Hepatocyte (in vitro differentiated cells): ENCODE measurements at regions not wholly inside any gene's neighbourhood (a gene's known extent, or its start where the extent isn't known, plus 50 kb on each side); places are given as distances from the start of the nearest gene placed in this dataset.
"Not testable (repeated sequence)": the region's sequence is repeated elsewhere in the genome, so short reads cannot be mapped to it uniquely, and the experiment has no call there.

Experiments
- DNase-seq: peaks from one replicate; pipeline ENCODE4 v3.0.0-alpha.2; 2016; ENCODE audit warnings: low spot score
- H2AFZ ChIP-seq: fragments of 200-600 bp; sonication (generic); 2 replicates; pipeline ENCODE4 v1.6.0; 2016; ENCODE audit warnings: antibody characterized with exemption, mild to moderate bottlenecking
- H3K27ac ChIP-seq: fragments of 200-600 bp; sonication (generic); 2 replicates; pipeline ENCODE4 v1.5.1; 2016; ENCODE audit warnings: mild to moderate bottlenecking
- H3K27me3 ChIP-seq: fragments of 200-600 bp; sonication (generic); 2 replicates; pipeline ENCODE4 v1.6.1; 2016
- H3K36me3 ChIP-seq: fragments of 200-600 bp; sonication (generic); replicated peaks from 2 replicates; pipeline ENCODE4 v1.5.1; 2016; ENCODE audit warnings: low read depth; ENCODE audit not compliant: insufficient read depth
- H3K4me1 ChIP-seq: fragments of 200-600 bp; sonication (generic); 2 replicates; pipeline ENCODE4 v1.5.1; 2016; ENCODE audit warnings: mild to moderate bottlenecking, moderate library complexity; ENCODE audit not compliant: insufficient read depth
- H3K4me2 ChIP-seq: fragments of 200-600 bp; sonication (generic); 2 replicates; pipeline ENCODE4 v1.6.0; 2016
- H3K4me3 ChIP-seq: fragments of 200-600 bp; sonication (generic); 2 replicates; pipeline ENCODE4 v1.5.1; 2016; ENCODE audit warnings: mild to moderate bottlenecking
- H3K79me2 ChIP-seq: fragments of 200-600 bp; sonication (generic); 2 replicates; pipeline ENCODE4 v1.6.0; 2017; ENCODE audit warnings: mild to moderate bottlenecking
- H3K9me2 ChIP-seq: fragments of 200-600 bp; sonication (generic); replicated peaks from 2 replicates; pipeline ENCODE4 v1.6.0; 2017; ENCODE audit warnings: mild to moderate bottlenecking; ENCODE audit not compliant: insufficient read depth
- H3K9me3 ChIP-seq: fragments of 200-600 bp; sonication (generic); 2 replicates; pipeline ENCODE4 v1.5.1; 2016; ENCODE audit warnings: low read depth, mild to moderate bottlenecking
- H4K20me1 ChIP-seq: fragments of 200-600 bp; sonication (generic); 2 replicates; pipeline ENCODE4 v1.6.0; 2016; ENCODE audit warnings: mild to moderate bottlenecking; ENCODE audit not compliant: insufficient read depth, poor library complexity, severe bottlenecking
- EZH2 ChIP-seq: fragments of 200-600 bp; sonication (generic); IDR thresholded peaks from 2 replicates; pipeline ENCODE4 v1.6.1; 2016; ENCODE audit warnings: antibody characterized with exemption, mild to moderate bottlenecking, borderline replicate concordance
- EZH2phosphoT487 ChIP-seq: fragments of 200-600 bp; sonication (generic); IDR thresholded peaks from one replicate; pipeline ENCODE4 v1.6.1; 2018; ENCODE audit warnings: antibody characterized with exemption, mild to moderate bottlenecking, low read depth, moderate library complexity; ENCODE audit not compliant: unreplicated experiment, severe bottlenecking
- WGBS: methylation state at CpG from one replicate; pipeline ENCODE4 v1.1.6; 2016; ENCODE audit warnings: low lambda C conversion rate; ENCODE audit errors: missing lambda C conversion rate; 5-methylcytosine and 5-hydroxymethylcytosine counted together
- TF ChIP-seq, protein P1 (sequence below): fragments of 200-600 bp; sonication (generic); IDR thresholded peaks from 2 replicates; pipeline ENCODE4 v1.5.1; 2016; ENCODE audit warnings: antibody characterized with exemption, mild to moderate bottlenecking; ENCODE audit not compliant: poor library complexity

DNA sequence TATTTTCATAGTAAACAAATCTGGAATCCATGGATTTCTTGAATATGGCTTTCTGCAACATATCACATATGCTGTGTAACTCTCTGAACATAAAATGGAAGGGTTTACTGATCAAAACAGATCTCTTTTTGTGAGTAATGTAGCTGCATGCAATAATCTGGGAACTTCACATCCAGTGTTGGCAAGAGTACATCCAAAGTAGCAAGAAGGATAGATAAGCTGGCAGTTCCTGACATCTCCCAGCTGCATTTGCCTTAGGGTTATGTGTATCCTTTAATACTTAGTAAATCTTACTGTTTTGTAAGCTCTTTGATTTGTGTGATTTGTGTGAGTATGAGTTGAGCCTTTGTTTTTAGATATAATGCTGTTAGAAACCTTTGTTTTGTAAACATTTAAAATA is 280.4 kb upstream of the CNTN5 start:
- Histone ChIP-seq H2AFZ (no peak overlapping the region), H3K27ac (no peak overlapping the region), H3K4me3 (no peak overlapping the region), H3K79me2 (no peaks in the 10 kb centered on the region), H3K4me2 (no peak overlapping the region), H4K20me1 (no peaks in the 10 kb centered on the region), H3K4me1 (no peaks in the 10 kb centered on the region), H3K27me3 (no peaks in the 10 kb centered on the region), H3K9me2 (no peaks in the 10 kb centered on the region), H3K9me3 (no peaks in the 10 kb centered on the region), H3K36me3 (no peaks in the 10 kb centered on the region)
- TF ChIP-seq, protein P1, sequence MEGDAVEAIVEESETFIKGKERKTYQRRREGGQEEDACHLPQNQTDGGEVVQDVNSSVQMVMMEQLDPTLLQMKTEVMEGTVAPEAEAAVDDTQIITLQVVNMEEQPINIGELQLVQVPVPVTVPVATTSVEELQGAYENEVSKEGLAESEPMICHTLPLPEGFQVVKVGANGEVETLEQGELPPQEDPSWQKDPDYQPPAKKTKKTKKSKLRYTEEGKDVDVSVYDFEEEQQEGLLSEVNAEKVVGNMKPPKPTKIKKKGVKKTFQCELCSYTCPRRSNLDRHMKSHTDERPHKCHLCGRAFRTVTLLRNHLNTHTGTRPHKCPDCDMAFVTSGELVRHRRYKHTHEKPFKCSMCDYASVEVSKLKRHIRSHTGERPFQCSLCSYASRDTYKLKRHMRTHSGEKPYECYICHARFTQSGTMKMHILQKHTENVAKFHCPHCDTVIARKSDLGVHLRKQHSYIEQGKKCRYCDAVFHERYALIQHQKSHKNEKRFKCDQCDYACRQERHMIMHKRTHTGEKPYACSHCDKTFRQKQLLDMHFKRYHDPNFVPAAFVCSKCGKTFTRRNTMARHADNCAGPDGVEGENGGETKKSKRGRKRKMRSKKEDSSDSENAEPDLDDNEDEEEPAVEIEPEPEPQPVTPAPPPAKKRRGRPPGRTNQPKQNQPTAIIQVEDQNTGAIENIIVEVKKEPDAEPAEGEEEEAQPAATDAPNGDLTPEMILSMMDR = no peak
- TF ChIP-seq EZH2phosphoT487 = no peak
- DNase-seq = peak; percentile 16

DNA sequence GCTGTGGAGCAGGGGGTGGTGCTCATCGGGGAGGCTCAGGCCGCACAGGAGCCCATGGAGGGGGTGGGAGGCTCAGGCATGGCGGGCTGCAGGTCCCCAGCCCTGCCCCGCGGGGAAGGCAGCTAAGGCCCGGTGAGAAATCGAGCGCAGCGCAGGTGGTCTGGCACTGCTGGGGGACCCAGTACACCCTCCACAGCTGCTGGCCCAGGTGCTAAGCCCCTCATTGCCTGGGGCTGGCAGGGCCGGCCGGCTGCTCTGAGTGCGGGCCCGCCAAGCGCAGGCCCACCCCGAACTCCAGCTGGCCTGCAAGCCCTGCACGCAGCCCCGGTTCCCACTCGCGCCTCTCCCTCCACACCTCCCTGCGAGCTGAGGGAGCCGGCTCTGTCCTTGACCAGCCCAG is 257.3 kb upstream of the CNTN5 start:
- not testable (repeated sequence) for H3K9me2 ChIP-seq, H3K27ac ChIP-seq, DNase-seq, H3K4me3 ChIP-seq, H3K4me2 ChIP-seq, H3K36me3 ChIP-seq, H3K79me2 ChIP-seq, H2AFZ ChIP-seq, H3K4me1 ChIP-seq, H3K27me3 ChIP-seq, H3K9me3 ChIP-seq, H4K20me1 ChIP-seq
- 97% methylated on average over 19 of the region's 21 CpGs for WGBS

DNA sequence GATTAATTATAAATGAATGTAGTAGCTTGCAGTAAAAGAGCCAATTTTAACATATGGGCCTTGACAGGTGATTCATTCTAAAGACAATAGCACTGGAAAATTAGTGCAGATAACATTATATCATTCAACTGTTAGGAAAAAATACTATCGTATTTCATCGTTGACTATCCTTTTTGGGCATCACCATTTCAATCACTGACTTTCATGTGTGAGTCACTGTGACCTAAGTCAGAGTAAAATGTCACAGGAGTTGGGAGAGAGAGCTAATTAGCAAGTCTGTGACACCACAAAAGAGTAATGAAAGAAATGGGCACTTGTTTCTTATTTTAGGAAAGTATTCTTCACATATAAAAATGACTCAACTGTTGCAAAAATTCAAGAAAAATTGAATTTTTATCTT is 253.8 kb upstream of the CNTN5 start:
- TF ChIP-seq EZH2phosphoT487 = no peak
- TF ChIP-seq EZH2 = no peak
- TF ChIP-seq, protein P1 = no peak
- H3K79me2 ChIP-seq = no peaks in the 10 kb centered on the region
- H3K27me3 ChIP-seq = no peaks in the 10 kb centered on the region
- no peak for DNase-seq
- WGBS = 91% methylated on average over 2 of the region's 2 CpGs
- no peak overlapping the region for H2AFZ ChIP-seq
- H3K27ac ChIP-seq = no peak overlapping the region
- H3K36me3 ChIP-seq = no peaks in the 10 kb centered on the region
- no peaks in the 10 kb centered on the region for H3K4me1 ChIP-seq
- no peaks in the 10 kb centered on the region for H3K9me3 ChIP-seq
- H4K20me1 ChIP-seq = no peaks in the 10 kb centered on the region
- H3K4me3 ChIP-seq = no peak overlapping the region
- H3K9me2 ChIP-seq = no peaks in the 10 kb centered on the region
- no peak overlapping the region for H3K4me2 ChIP-seq

DNA sequence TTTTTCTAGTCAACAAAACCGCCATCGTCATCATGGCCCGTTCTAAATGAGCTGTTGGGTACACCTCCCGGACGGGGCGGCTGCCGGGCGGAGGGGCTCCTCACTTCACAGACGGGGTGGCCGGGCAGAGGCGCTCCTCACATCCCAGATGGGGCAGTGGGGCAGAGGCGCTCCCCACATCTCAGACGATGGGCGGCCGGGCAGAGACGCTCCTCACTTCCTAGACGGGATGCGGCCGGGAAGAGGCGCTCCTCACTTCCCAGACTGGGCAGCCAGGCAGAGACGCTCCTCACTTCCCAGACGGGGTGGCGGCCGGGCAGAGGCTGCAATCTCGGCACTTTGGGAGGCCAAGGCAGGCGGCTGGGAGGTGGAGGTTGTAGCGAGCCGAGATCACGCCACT is 250.7 kb upstream of the CNTN5 start:
- H3K36me3 ChIP-seq, H3K27ac ChIP-seq, H3K4me3 ChIP-seq, H3K4me1 ChIP-seq, H2AFZ ChIP-seq, H4K20me1 ChIP-seq, H3K9me2 ChIP-seq, H3K9me3 ChIP-seq, H3K27me3 ChIP-seq, DNase-seq, H3K4me2 ChIP-seq, H3K79me2 ChIP-seq: not testable (repeated sequence)
- WGBS = 90% methylated on average over 12 of the region's 29 CpGs

DNA sequence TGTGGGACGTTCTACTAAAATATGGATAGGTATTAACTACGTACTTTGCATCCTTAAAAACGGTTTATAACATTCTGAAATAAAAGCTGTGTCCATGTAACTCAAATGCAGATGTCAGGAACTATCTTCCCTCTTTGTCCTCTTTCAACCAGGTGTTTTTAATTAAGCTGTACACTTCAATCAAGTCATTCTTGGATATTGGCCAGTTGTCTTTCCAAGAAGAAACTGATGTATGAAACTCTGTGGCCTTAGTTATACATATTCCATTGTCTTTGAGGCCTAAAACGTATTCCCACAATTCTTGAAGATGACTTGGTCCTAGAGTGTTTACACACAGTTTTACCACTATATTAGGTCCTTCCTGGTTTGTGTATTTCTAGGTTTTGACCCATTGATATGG is 249.0 kb upstream of the CNTN5 start:
- H3K79me2 ChIP-seq = no peaks in the 10 kb centered on the region
- H3K4me3 ChIP-seq = no peak overlapping the region
- no peaks in the 10 kb centered on the region for H3K36me3 ChIP-seq
- no peaks in the 10 kb centered on the region for H3K9me2 ChIP-seq
- TF ChIP-seq EZH2phosphoT487 (no peak), EZH2 (no peak)
- TF ChIP-seq, protein P1 = no peak
- H3K27me3 ChIP-seq = no peaks in the 10 kb centered on the region
- DNase-seq = no peak
- H4K20me1 ChIP-seq = no peaks in the 10 kb centered on the region
- no peaks in the 10 kb centered on the region for H3K4me1 ChIP-seq
- 63% methylated on average over 4 of the region's 4 CpGs for WGBS
- no peak overlapping the region for H2AFZ ChIP-seq
- no peak overlapping the region for H3K27ac ChIP-seq
- H3K4me2 ChIP-seq = no peak overlapping the region
- no peaks in the 10 kb centered on the region for H3K9me3 ChIP-seq
